ENCODE measurements at regions not wholly inside any gene's neighbourhood (a gene's known extent, or its start where the extent isn't known, plus 50 kb on each side); places are given as distances from the start of the nearest gene placed in this dataset.

GRCh38 chr5:84817953-84818352 is 433.3 kb upstream of the EDIL3 start:
- H3K4me2 ChIP-seq (ENCODE audit: control insufficient read depth, extremely low read depth, insufficient read depth, low read depth, low read length), result no peak overlapping the region
- FAIRE-seq (no peak), DNase-seq (ENCODE audit: low read depth, low spot score) (no peak)
- H2AFZ ChIP-seq (ENCODE audit: control insufficient read depth, low read length), result no peak overlapping the region
- dilution Hi-C loops (cut with MboI; ENCODE audit: extremely low pct_ligation_motif_present, low sequenced_read_pairs), result no loop called here
- no peak for TF ChIP-seq CTCF (optimal IDR thresholded peaks at IDR 0.05 in 1 of 3, IDR thresholded peaks at IDR 0.05 in 1 of 3, conservative IDR thresholded peaks at IDR 0.05 in 1 of 3; ENCODE audit: extremely low read depth in 1 of 3, insufficient read depth in 2 of 3, low read length in 3 of 3)
- no peak for TF ChIP-seq EZH2 (IDR thresholded peaks at IDR 0.05; ENCODE audit: low read length)
- H3K9me3 ChIP-seq (ENCODE audit: control insufficient read depth, low read depth, low read length), result no peaks in the 10 kb centered on the region
- H3K9me1 ChIP-seq (ENCODE audit: control insufficient read depth, extremely low read depth, insufficient read depth, low read length), result no peaks in the 10 kb centered on the region
- no peaks in the 10 kb centered on the region for H4K20me1 ChIP-seq (ENCODE audit: control insufficient read depth, extremely low read depth, insufficient read depth, low read length)
- no peaks in the 10 kb centered on the region for H3K79me2 ChIP-seq (ENCODE audit: control insufficient read depth, insufficient read depth, low read length)
- no peaks in the 10 kb centered on the region for H3K36me3 ChIP-seq (ENCODE audit: control insufficient read depth in 2 of 2, extremely low read depth in 1 of 2, insufficient read depth in 2 of 2, low read length in 2 of 2)
- H3K4me1 ChIP-seq (ENCODE audit: control insufficient read depth, extremely low read depth, insufficient read depth, low read length), result no peaks in the 10 kb centered on the region
- no peaks in the 10 kb centered on the region for H3K27me3 ChIP-seq (ENCODE audit: control insufficient read depth, extremely low read depth, insufficient read depth, low read length)
- no peak overlapping the region for H3K27ac ChIP-seq (ENCODE audit: control insufficient read depth, insufficient read depth, low read length)
- no peak overlapping the region for H3K9ac ChIP-seq (ENCODE audit: control insufficient read depth, extremely low read depth, insufficient read depth, low read length)
- no peak overlapping the region for H3K4me3 ChIP-seq (ENCODE audit: control insufficient read depth in 2 of 3, extremely low read depth in 1 of 3, insufficient read depth in 2 of 3, low read depth in 1 of 3, low read length in 3 of 3)

- FAIRE-seq (no peak), DNase-seq (ENCODE audit: low read depth, low spot score) (no peak)
- H3K27me3 ChIP-seq (ENCODE audit: control insufficient read depth, extremely low read depth, insufficient read depth, low read length), result no peaks in the 10 kb centered on the region
- dilution Hi-C loops (cut with MboI; ENCODE audit: extremely low pct_ligation_motif_present, low sequenced_read_pairs), result no loop called here
- no peaks in the 10 kb centered on the region for H4K20me1 ChIP-seq (ENCODE audit: control insufficient read depth, extremely low read depth, insufficient read depth, low read length)
- no peaks in the 10 kb centered on the region for H3K79me2 ChIP-seq (ENCODE audit: control insufficient read depth, insufficient read depth, low read length)
- H3K4me1 ChIP-seq (ENCODE audit: control insufficient read depth, extremely low read depth, insufficient read depth, low read length), result no peaks in the 10 kb centered on the region
- H3K27ac ChIP-seq (ENCODE audit: control insufficient read depth, insufficient read depth, low read length), result no peak overlapping the region
- H2AFZ ChIP-seq (ENCODE audit: control insufficient read depth, low read length), result no peak overlapping the region
- no peak overlapping the region for H3K4me3 ChIP-seq (ENCODE audit: control insufficient read depth in 2 of 3, extremely low read depth in 1 of 3, insufficient read depth in 2 of 3, low read depth in 1 of 3, low read length in 3 of 3)
- no peaks in the 10 kb centered on the region for H3K9me3 ChIP-seq (ENCODE audit: control insufficient read depth, low read depth, low read length)
- no peak overlapping the region for H3K9ac ChIP-seq (ENCODE audit: control insufficient read depth, extremely low read depth, insufficient read depth, low read length)
- no peaks in the 10 kb centered on the region for H3K9me1 ChIP-seq (ENCODE audit: control insufficient read depth, extremely low read depth, insufficient read depth, low read length)
- no peak for TF ChIP-seq CTCF (optimal IDR thresholded peaks at IDR 0.05 in 1 of 3, IDR thresholded peaks at IDR 0.05 in 1 of 3, conservative IDR thresholded peaks at IDR 0.05 in 1 of 3; ENCODE audit: extremely low read depth in 1 of 3, insufficient read depth in 2 of 3, low read length in 3 of 3)
- no peak for TF ChIP-seq EZH2 (IDR thresholded peaks at IDR 0.05; ENCODE audit: low read length)
- no peak overlapping the region for H3K4me2 ChIP-seq (ENCODE audit: control insufficient read depth, extremely low read depth, insufficient read depth, low read depth, low read length)
- no peaks in the 10 kb centered on the region for H3K36me3 ChIP-seq (ENCODE audit: control insufficient read depth in 2 of 2, extremely low read depth in 1 of 2, insufficient read depth in 2 of 2, low read length in 2 of 2)
Observed at GRCh38 chr5:84816746-84817547, 432.3 kb upstream of the EDIL3 start.
